ENCODE measurements at regions not wholly inside any gene's neighbourhood (a gene's known extent, or its start where the extent isn't known, plus 50 kb on each side); places are given as distances from the start of the nearest gene placed in this dataset.

DNA sequence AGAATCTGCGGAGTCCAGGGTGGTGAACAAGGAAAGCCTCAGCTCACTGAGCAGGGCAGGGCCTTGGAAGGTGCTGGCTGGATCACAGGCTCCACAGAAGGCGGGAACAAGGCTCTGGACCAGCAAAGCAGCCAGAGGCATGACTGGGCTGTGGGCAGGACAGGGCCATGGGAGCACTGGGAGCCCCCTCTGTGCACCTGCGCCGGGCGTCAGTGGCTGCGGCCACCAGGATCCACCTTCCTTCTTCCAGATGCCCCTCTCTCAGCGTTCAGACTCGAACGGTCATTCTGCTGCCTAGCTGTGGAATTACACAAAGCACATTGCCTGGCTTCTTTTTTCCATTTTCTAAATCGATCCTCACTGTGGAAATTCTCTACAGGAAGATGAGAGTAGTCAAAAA, 621.2 kb downstream of the GALR1 start:
- 81% methylated on average over 6 of the region's 10 CpGs for WGBS (ENCODE audit: insufficient coverage)
- Mint-ChIP-seq H3K36me3 (no peaks in the 10 kb centered on the region), H3K27me3 (peaks cover 9 to 15% of the 10 kb centered on the region in 2 donors), H3K4me3 (no peak overlapping the region), H3K27ac (no peak overlapping the region), H3K9me3 (peaks cover 0 to 7% (median 0%) of the 10 kb centered on the region in 3 donors), H3K4me1 (no peaks in the 10 kb centered on the region)
- Histone ChIP-seq H3K36me3 (ENCODE audit: control insufficient read depth in 2 of 2, extremely low read depth in 1 of 2, insufficient read depth in 1 of 2, low read length in 1 of 2) (no peaks in the 10 kb centered on the region), H3K9me3 (no peaks in the 10 kb centered on the region), H3K27ac (ENCODE audit: low read length) (no peak overlapping the region), H3K4me3 (ENCODE audit: control insufficient read depth in 1 of 2, extremely low read depth in 1 of 2, low read length in 1 of 2) (no peak overlapping the region), H3K27me3 (replicated peaks in 1 of 2; ENCODE audit: control insufficient read depth in 2 of 2, extremely low read depth in 1 of 2, insufficient read depth in 2 of 2, low read length in 1 of 2) (peaks cover 0 to 30% of the 10 kb centered on the region in 2 experiments), H3K4me1 (ENCODE audit: control insufficient read depth in 1 of 2, extremely low read depth in 1 of 2, insufficient read depth in 2 of 2, low read length in 2 of 2) (no peaks in the 10 kb centered on the region)
- ATAC-seq (replicated peaks in 1 of 4) (no peak), DNase-seq (no peak)
- CTCF ChIA-PET = no interaction called here
- POLR2A ChIA-PET = no interaction called here

DNA sequence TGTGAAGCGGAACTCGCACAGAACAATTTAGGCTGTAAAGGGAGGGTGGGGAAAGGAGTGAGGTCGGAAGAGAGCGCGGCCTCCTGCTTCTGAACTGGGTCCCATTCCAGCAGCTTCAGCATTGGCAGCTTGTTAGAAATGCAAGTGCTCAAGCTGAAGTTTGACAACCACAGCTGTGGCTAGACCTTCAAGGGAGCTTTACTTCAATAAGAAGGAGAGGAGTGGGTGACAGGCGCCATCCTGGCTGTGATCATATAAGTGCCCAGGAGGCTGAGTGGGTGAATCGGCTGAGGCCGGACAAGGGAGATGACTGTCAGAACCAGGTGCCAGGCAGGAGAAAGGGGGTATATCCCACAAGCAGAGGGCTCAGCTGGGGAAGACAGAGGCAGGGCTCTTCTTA, 622.5 kb downstream of the GALR1 start:
- H3K4me1 ChIP-seq (ENCODE audit: control insufficient read depth in 1 of 2, extremely low read depth in 1 of 2, insufficient read depth in 2 of 2, low read length in 2 of 2) = no peaks in the 10 kb centered on the region
- H3K9me3 ChIP-seq = no peaks in the 10 kb centered on the region
- H3K4me3 ChIP-seq (ENCODE audit: control insufficient read depth in 1 of 2, extremely low read depth in 1 of 2, low read length in 1 of 2) = no peak overlapping the region
- H3K9me3 Mint-ChIP-seq = peaks cover 0 to 7% (median 0%) of the 10 kb centered on the region in 3 donors
- H3K27me3 ChIP-seq (replicated peaks in 1 of 2; ENCODE audit: control insufficient read depth in 2 of 2, extremely low read depth in 1 of 2, insufficient read depth in 2 of 2, low read length in 1 of 2) = peaks cover 0 to 32% of the 10 kb centered on the region in 2 experiments
- ChIA-PET CTCF (no interaction called here), POLR2A (no interaction called here)
- no peak overlapping the region for H3K4me3 Mint-ChIP-seq
- H3K36me3 ChIP-seq (ENCODE audit: control insufficient read depth in 2 of 2, extremely low read depth in 1 of 2, insufficient read depth in 1 of 2, low read length in 1 of 2) = no peaks in the 10 kb centered on the region
- peaks cover 9 to 15% of the 10 kb centered on the region in 2 donors for H3K27me3 Mint-ChIP-seq
- DNase-seq (no peak), ATAC-seq (replicated peaks in 1 of 4) (no peak)
- H3K4me1 Mint-ChIP-seq = no peaks in the 10 kb centered on the region
- H3K27ac ChIP-seq (ENCODE audit: low read length) = no peak overlapping the region
- H3K27ac Mint-ChIP-seq = no peak overlapping the region
- H3K36me3 Mint-ChIP-seq = no peaks in the 10 kb centered on the region
- 95% methylated on average over 8 of the region's 8 CpGs for WGBS (ENCODE audit: insufficient coverage)

DNA sequence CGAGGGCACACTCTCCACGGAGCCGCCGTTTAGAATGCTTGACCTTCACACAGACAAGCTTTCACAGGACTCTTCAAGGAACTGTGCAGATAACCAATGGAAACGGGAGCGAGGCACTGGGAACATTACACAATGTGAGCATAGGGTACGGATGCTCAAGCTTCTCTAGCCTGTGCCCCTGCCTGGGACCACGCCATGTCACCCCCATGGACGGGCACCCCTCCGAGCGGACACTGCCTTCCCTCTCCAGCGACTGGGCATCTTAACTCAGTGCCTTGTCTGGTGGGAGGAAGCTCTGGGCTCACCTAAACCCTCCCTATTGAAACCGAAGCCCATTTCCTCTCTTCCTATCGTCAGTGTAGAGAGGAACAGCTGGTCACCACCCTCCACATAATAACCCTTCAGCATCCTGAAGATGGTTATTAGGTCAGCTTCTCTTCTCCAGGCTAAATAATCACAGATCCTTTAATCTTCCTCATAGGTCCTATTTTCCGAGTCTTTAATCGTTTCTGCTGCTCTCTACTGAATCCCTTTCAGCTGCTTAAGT, 626.7 kb downstream of the GALR1 start:
- WGBS (ENCODE audit: insufficient coverage) = 64% methylated on average over 14 of the region's 16 CpGs
- ATAC-seq (replicated peaks in 1 of 4) = no peak
- Histone ChIP-seq H3K36me3 (ENCODE audit: control insufficient read depth in 2 of 2, extremely low read depth in 1 of 2, insufficient read depth in 1 of 2, low read length in 1 of 2) (no peaks in the 10 kb centered on the region), H3K27me3 (replicated peaks in 1 of 2; ENCODE audit: control insufficient read depth in 2 of 2, extremely low read depth in 1 of 2, insufficient read depth in 2 of 2, low read length in 1 of 2) (peaks cover 0 to 18% of the 10 kb centered on the region in 2 experiments), H3K27ac (ENCODE audit: low read length) (no peak overlapping the region), H3K9me3 (no peaks in the 10 kb centered on the region), H3K4me3 (ENCODE audit: control insufficient read depth in 1 of 2, extremely low read depth in 1 of 2, low read length in 1 of 2) (no peak overlapping the region), H3K4me1 (ENCODE audit: control insufficient read depth in 1 of 2, extremely low read depth in 1 of 2, insufficient read depth in 2 of 2, low read length in 2 of 2) (no peaks in the 10 kb centered on the region)
- H3K9me3 Mint-ChIP-seq = no peaks in the 10 kb centered on the region
- no peaks in the 10 kb centered on the region for H3K4me1 Mint-ChIP-seq
- H3K36me3 Mint-ChIP-seq = no peaks in the 10 kb centered on the region
- ChIA-PET CTCF (no interaction called here), POLR2A (no interaction called here)
- H3K27ac Mint-ChIP-seq = no peak overlapping the region
- H3K4me3 Mint-ChIP-seq = no peak overlapping the region
- peaks cover 6 to 7% of the 10 kb centered on the region in 2 donors for H3K27me3 Mint-ChIP-seq
- no peak for DNase-seq

GRCh38 chr18:77879829-77880228, 630.2 kb downstream of the GALR1 start:
- no peak overlapping the region for H3K27ac Mint-ChIP-seq
- ChIA-PET POLR2A (no interaction called here), CTCF (no interaction called here)
- 89% methylated on average over 16 of the region's 16 CpGs for WGBS (ENCODE audit: insufficient coverage)
- H3K36me3 Mint-ChIP-seq = no peaks in the 10 kb centered on the region
- H3K27me3 Mint-ChIP-seq = peaks cover 13% of the 10 kb centered on the region in 2 donors
- no peaks in the 10 kb centered on the region for H3K36me3 ChIP-seq (ENCODE audit: control insufficient read depth in 2 of 2, extremely low read depth in 1 of 2, insufficient read depth in 1 of 2, low read length in 1 of 2)
- no peak overlapping the region for H3K4me3 Mint-ChIP-seq
- no peak overlapping the region for H3K27ac ChIP-seq (ENCODE audit: low read length)
- DNase-seq (no peak), ATAC-seq (replicated peaks in 1 of 4) (no peak)
- peaks cover 0 to 9% of the 10 kb centered on the region in 2 experiments for H3K27me3 ChIP-seq (replicated peaks in 1 of 2; ENCODE audit: control insufficient read depth in 2 of 2, extremely low read depth in 1 of 2, insufficient read depth in 2 of 2, low read length in 1 of 2)
- no peak overlapping the region for H3K4me3 ChIP-seq (ENCODE audit: control insufficient read depth in 1 of 2, extremely low read depth in 1 of 2, low read length in 1 of 2)
- no peaks in the 10 kb centered on the region for H3K4me1 Mint-ChIP-seq
- no peaks in the 10 kb centered on the region for H3K4me1 ChIP-seq (ENCODE audit: control insufficient read depth in 1 of 2, extremely low read depth in 1 of 2, insufficient read depth in 2 of 2, low read length in 2 of 2)
- H3K9me3 Mint-ChIP-seq = no peaks in the 10 kb centered on the region
- no peaks in the 10 kb centered on the region for H3K9me3 ChIP-seq

DNA sequence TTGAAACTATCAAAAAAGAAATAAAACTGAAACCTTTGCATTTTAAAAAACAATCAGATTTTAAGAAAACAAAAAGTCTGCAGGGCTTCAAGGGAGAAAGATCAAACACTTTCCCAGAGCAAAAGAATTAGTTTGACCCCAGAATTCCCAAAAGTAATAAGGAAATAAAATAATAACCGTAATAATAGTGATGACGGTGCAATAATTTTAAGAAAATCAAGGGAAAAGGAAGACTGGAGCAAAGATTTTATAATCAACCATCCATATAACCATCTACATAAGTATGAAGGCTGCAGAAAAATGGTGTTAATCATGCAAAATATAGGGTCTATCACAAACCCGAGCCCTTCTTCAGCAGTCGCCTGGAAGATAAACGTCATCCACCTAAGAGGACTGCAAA, 634.8 kb downstream of the GALR1 start:
- DNase-seq = no peak
- no CpG with 5 or more reads among the region's 5 CpGs for WGBS (ENCODE audit: insufficient coverage)
- no peaks in the 10 kb centered on the region for H3K4me1 Mint-ChIP-seq

GRCh38 chr18:77894060-77894459, 644.4 kb downstream of the GALR1 start:
- POLR2A ChIA-PET = no interaction called here
- H3K36me3 ChIP-seq (ENCODE audit: control insufficient read depth in 2 of 2, extremely low read depth in 1 of 2, insufficient read depth in 1 of 2, low read length in 1 of 2) = no peaks in the 10 kb centered on the region
- ATAC-seq (replicated peaks in 1 of 4) (no peak), DNase-seq (no peak)
- Mint-ChIP-seq H3K4me3 (no peak overlapping the region), H3K4me1 (no peaks in the 10 kb centered on the region), H3K36me3 (no peaks in the 10 kb centered on the region), H3K9me3 (no peaks in the 10 kb centered on the region), H3K27ac (no peak overlapping the region), H3K27me3 (peaks cover 23 to 30% of the 10 kb centered on the region in 2 donors)
- 86% methylated on average over 4 of the region's 6 CpGs for WGBS (ENCODE audit: insufficient coverage)
- no peak overlapping the region for H3K4me3 ChIP-seq (ENCODE audit: control insufficient read depth in 1 of 2, extremely low read depth in 1 of 2, low read length in 1 of 2)
- no peaks in the 10 kb centered on the region for H3K9me3 ChIP-seq
- H3K27me3 ChIP-seq (replicated peaks in 1 of 2; ENCODE audit: control insufficient read depth in 2 of 2, extremely low read depth in 1 of 2, insufficient read depth in 2 of 2, low read length in 1 of 2) = peaks cover 7 to 11% of the 10 kb centered on the region in 2 experiments
- CTCF ChIA-PET = no interaction called here
- no peaks in the 10 kb centered on the region for H3K4me1 ChIP-seq (ENCODE audit: control insufficient read depth in 1 of 2, extremely low read depth in 1 of 2, insufficient read depth in 2 of 2, low read length in 2 of 2)
- no peak overlapping the region for H3K27ac ChIP-seq (ENCODE audit: low read length)

More for the DNA sequence above, 634.8 kb downstream of the GALR1 start:
- H3K27ac ChIP-seq (ENCODE audit: low read length) = no peak overlapping the region
- POLR2A ChIA-PET = no interaction called here
- H3K9me3 ChIP-seq = no peaks in the 10 kb centered on the region
- no peak overlapping the region for H3K27ac Mint-ChIP-seq
- H3K9me3 Mint-ChIP-seq = no peaks in the 10 kb centered on the region
- CTCF ChIA-PET = no interaction called here
- no peaks in the 10 kb centered on the region for H3K36me3 Mint-ChIP-seq
- no peak overlapping the region for H3K4me3 Mint-ChIP-seq
- H3K4me1 ChIP-seq (ENCODE audit: control insufficient read depth in 1 of 2, extremely low read depth in 1 of 2, insufficient read depth in 2 of 2, low read length in 2 of 2) = no peaks in the 10 kb centered on the region
- ATAC-seq (replicated peaks in 1 of 4) = no peak
- H3K27me3 Mint-ChIP-seq = peaks cover 13 to 14% of the 10 kb centered on the region in 2 donors
- peaks cover 0 to 6% of the 10 kb centered on the region in 2 experiments for H3K27me3 ChIP-seq (replicated peaks in 1 of 2; ENCODE audit: control insufficient read depth in 2 of 2, extremely low read depth in 1 of 2, insufficient read depth in 2 of 2, low read length in 1 of 2)
- no peaks in the 10 kb centered on the region for H3K36me3 ChIP-seq (ENCODE audit: control insufficient read depth in 2 of 2, extremely low read depth in 1 of 2, insufficient read depth in 1 of 2, low read length in 1 of 2)
- no peak overlapping the region for H3K4me3 ChIP-seq (ENCODE audit: control insufficient read depth in 1 of 2, extremely low read depth in 1 of 2, low read length in 1 of 2)

GRCh38 chr18:77895250-77895649, 645.6 kb downstream of the GALR1 start:
- Histone ChIP-seq H3K27ac (ENCODE audit: low read length) (no peak overlapping the region), H3K4me1 (ENCODE audit: control insufficient read depth in 1 of 2, extremely low read depth in 1 of 2, insufficient read depth in 2 of 2, low read length in 2 of 2) (peaks cover under 1 to 6% of the 10 kb centered on the region in 2 experiments), H3K27me3 (replicated peaks in 1 of 2; ENCODE audit: control insufficient read depth in 2 of 2, extremely low read depth in 1 of 2, insufficient read depth in 2 of 2, low read length in 1 of 2) (peaks cover 10 to 16% of the 10 kb centered on the region in 2 experiments), H3K36me3 (ENCODE audit: control insufficient read depth in 2 of 2, extremely low read depth in 1 of 2, insufficient read depth in 1 of 2, low read length in 1 of 2) (no peaks in the 10 kb centered on the region), H3K4me3 (ENCODE audit: control insufficient read depth in 1 of 2, extremely low read depth in 1 of 2, low read length in 1 of 2) (no peak overlapping the region), H3K9me3 (no peaks in the 10 kb centered on the region)
- ChIA-PET CTCF (no interaction called here), POLR2A (no interaction called here)
- Mint-ChIP-seq H3K27me3 (peaks cover 24 to 30% of the 10 kb centered on the region in 2 donors), H3K9me3 (no peaks in the 10 kb centered on the region), H3K4me1 (peaks cover 4 to 7% (median 4%) of the 10 kb centered on the region in 3 donors), H3K27ac (no peak overlapping the region), H3K4me3 (no peak overlapping the region), H3K36me3 (no peaks in the 10 kb centered on the region)
- no peak for DNase-seq
- ATAC-seq (replicated peaks in 1 of 4) = no peak
- 100% methylated on average over 2 of the region's 6 CpGs for WGBS (ENCODE audit: insufficient coverage)
